ENCODE measurements at regions not wholly inside any gene's neighbourhood (a gene's known extent, or its start where the extent isn't known, plus 50 kb on each side); places are given as distances from the start of the nearest gene placed in this dataset.
"Not testable (repeated sequence)": the region's sequence is repeated elsewhere in the genome, so short reads cannot be mapped to it uniquely, and the experiment has no call there.

DNA sequence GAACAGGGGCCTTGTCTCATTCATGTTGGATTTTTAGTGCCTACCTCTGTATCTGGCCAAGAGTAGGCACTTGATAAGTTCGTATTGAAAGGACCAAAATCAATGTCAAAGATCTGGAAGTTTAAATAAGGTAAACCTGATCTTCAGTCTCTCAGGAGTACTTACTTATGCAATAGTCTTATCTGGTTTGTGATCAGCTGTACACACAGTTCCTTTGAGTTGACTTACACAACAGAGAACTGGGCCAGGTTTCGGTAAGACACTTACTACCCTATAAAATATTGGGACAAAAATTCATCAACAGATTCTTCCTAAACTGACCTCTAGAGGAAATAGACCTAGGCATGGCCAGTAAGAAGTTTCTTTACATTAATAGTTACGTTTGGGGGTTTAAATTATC is 113.6 kb upstream of the NXPH2 start:
- ATAC-seq (no peak), DNase-seq (no peak)
- intact Hi-C loops (cut with DNase I), result no loop called here
- H3K4me3 ChIP-seq, result no peak overlapping the region
- no peak overlapping the region for H3K27ac ChIP-seq
- TF ChIP-seq, protein P1, sequence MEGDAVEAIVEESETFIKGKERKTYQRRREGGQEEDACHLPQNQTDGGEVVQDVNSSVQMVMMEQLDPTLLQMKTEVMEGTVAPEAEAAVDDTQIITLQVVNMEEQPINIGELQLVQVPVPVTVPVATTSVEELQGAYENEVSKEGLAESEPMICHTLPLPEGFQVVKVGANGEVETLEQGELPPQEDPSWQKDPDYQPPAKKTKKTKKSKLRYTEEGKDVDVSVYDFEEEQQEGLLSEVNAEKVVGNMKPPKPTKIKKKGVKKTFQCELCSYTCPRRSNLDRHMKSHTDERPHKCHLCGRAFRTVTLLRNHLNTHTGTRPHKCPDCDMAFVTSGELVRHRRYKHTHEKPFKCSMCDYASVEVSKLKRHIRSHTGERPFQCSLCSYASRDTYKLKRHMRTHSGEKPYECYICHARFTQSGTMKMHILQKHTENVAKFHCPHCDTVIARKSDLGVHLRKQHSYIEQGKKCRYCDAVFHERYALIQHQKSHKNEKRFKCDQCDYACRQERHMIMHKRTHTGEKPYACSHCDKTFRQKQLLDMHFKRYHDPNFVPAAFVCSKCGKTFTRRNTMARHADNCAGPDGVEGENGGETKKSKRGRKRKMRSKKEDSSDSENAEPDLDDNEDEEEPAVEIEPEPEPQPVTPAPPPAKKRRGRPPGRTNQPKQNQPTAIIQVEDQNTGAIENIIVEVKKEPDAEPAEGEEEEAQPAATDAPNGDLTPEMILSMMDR (IDR thresholded peaks at IDR 0.05), result no peak
- no peaks in the 10 kb centered on the region for H3K9me3 ChIP-seq
- WGBS, 3 donors, result 65 to 76% (median 69%) methylated on average over 3 of the region's 3 CpGs
- H3K36me3 ChIP-seq (ENCODE audit: insufficient read depth in 1 of 2, low read depth in 1 of 2), result no peaks in the 10 kb centered on the region
- no peaks in the 10 kb centered on the region for H3K27me3 ChIP-seq (ENCODE audit: insufficient read depth in 3 of 3, low read length in 2 of 3)
- no peaks in the 10 kb centered on the region for H3K4me1 ChIP-seq

DNA sequence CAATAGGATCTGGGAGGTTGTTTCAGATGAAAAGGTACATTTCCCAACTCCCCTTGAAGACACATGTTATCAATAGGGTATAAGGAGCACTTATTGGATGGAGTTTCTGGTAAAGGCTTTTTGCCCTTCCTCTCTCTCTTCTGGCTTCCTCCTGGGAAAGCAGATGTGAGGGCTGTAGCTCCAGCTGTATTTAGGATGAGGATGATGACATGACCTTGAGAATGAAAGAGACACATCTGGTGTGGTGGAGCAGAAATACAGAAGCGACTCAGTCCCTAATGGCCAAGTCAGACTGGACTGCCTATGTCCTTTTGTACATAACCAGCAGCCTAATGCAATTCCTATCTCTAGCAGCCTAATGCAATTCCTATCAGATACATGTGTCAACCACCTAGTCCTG is 100.9 kb upstream of the NXPH2 start:
- ATAC-seq, result no peak
- H3K27me3 ChIP-seq (ENCODE audit: insufficient read depth in 3 of 3, low read length in 2 of 3), result no peaks in the 10 kb centered on the region
- no peaks in the 10 kb centered on the region for H3K36me3 ChIP-seq (ENCODE audit: insufficient read depth in 1 of 2, low read depth in 1 of 2)
- H3K9me3 ChIP-seq, result no peaks in the 10 kb centered on the region
- no peak overlapping the region for H3K27ac ChIP-seq
- 75 to 92% (median 79%) methylated on average over 1 of the region's 1 CpG for WGBS, 3 donors
- H3K4me1 ChIP-seq, result no peaks in the 10 kb centered on the region
- DNase-seq, result no peak
- no peak overlapping the region for H3K4me3 ChIP-seq
- TF ChIP-seq, protein P1 (IDR thresholded peaks at IDR 0.05), result no peak
- intact Hi-C loops (cut with DNase I), result no loop called here

DNA sequence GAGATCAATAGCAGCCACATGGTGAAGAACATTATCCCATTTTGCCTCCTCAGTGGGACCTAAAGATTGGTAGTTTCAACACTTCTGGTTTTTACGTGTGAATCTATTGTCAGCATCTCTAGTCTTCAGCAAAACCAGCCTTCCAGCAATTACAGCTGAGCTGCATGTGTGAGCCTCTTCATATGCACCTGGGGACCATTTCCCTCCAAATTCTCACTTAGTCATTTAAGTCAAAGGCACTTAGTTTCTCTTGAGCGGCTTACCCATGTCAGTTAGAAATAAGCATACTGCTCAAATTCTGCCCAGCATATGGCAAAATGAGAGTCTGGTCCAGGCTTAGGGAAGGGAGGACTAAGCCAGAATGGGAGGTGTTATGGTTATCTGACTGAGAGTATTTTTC is 99.7 kb upstream of the NXPH2 start:
- no peaks in the 10 kb centered on the region for H3K27me3 ChIP-seq (ENCODE audit: insufficient read depth in 3 of 3, low read length in 2 of 3)
- ATAC-seq (no peak), DNase-seq (no peak)
- H3K27ac ChIP-seq, result no peak overlapping the region
- intact Hi-C loops (cut with DNase I), result no loop called here
- WGBS, 3 donors, result 74 to 80% (median 80%) methylated on average over 2 of the region's 2 CpGs
- no peaks in the 10 kb centered on the region for H3K9me3 ChIP-seq
- TF ChIP-seq, protein P1 (IDR thresholded peaks at IDR 0.05), result no peak
- no peak overlapping the region for H3K4me3 ChIP-seq
- no peaks in the 10 kb centered on the region for H3K36me3 ChIP-seq (ENCODE audit: insufficient read depth in 1 of 2, low read depth in 1 of 2)
- no peaks in the 10 kb centered on the region for H3K4me1 ChIP-seq

DNA sequence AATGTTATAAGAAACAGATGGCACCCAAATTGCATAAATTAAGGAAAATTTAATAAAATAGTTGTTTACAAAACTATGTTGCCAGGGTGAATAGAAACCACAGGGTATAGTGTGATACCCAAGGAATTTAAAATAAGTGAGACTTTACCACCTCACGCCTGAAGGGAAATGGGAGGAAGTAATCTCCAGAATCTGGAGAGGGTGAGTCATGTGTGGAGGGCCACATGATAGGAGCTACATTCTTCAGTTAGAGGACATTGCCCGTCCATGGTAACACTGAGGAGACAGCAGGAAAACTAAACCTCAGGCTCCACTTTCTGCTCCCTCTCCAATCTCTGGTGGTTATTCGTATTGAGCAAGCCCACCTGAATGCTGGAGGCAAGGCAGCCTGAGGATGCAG is 97.2 kb upstream of the NXPH2 start:
- 76 to 86% (median 79%) methylated on average over 3 of the region's 3 CpGs for WGBS, 3 donors
- Histone ChIP-seq H3K4me3 (no peak overlapping the region), H3K36me3 (ENCODE audit: insufficient read depth in 1 of 2, low read depth in 1 of 2) (no peaks in the 10 kb centered on the region), H3K27me3 (ENCODE audit: insufficient read depth in 3 of 3, low read length in 2 of 3) (no peaks in the 10 kb centered on the region), H3K4me1 (no peaks in the 10 kb centered on the region), H3K27ac (no peak overlapping the region), H3K9me3 (no peaks in the 10 kb centered on the region)
- no peak for DNase-seq
- no peak for ATAC-seq
- intact Hi-C loops (cut with DNase I), result no loop called here
- TF ChIP-seq, protein P1 (IDR thresholded peaks at IDR 0.05), result no peak

DNA sequence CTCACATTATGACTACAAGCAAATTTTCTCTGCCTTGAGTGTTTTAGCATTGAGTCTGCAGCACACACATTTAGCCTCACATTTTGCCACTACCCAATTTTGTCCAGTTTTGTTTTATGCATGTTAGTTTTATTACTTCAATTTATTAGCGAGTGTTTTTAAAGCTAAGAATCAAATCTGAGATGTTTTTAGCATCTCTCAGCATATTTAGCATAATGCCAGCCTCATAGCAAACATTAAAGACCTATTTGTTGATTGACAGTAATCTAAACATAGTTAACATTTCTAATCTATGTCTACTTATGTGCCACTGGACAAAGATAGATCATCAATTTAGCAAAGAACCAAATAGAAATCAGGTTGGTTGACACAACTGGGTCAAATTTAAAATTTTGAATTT is 94.1 kb upstream of the NXPH2 start:
- TF ChIP-seq, protein P1 (IDR thresholded peaks at IDR 0.05), result no peak
- Histone ChIP-seq H3K36me3 (ENCODE audit: insufficient read depth in 1 of 2, low read depth in 1 of 2) (no peaks in the 10 kb centered on the region), H3K27ac (no peak overlapping the region), H3K9me3 (no peaks in the 10 kb centered on the region), H3K27me3 (ENCODE audit: insufficient read depth in 3 of 3, low read length in 2 of 3) (no peaks in the 10 kb centered on the region), H3K4me1 (no peaks in the 10 kb centered on the region), H3K4me3 (no peak overlapping the region)
- DNase-seq (no peak), ATAC-seq (no peak)
- 76 to 83% (median 78%) methylated on average over 1 of the region's 1 CpG for WGBS, 3 donors
- intact Hi-C loops (cut with DNase I), result no loop called here

DNA sequence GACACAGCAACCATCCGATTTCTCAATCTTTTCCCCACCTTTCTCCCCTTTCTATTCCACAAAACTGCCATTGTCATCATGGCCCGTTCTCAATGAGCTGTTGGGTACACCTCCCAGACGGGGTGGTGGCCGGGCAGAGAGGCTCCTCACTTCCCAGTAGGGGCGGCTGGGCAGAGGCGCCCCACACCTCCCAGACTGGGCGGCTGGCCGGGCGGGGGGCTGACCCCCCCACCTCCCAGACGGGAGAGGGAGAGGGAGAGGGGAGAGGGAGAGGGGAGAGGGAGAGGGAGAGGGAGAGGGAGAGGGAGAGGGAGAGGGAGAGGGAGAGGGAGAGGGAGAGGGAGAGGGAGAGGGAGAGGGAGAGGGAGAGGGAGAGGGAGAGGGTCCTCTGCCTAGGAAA is 91.9 kb upstream of the NXPH2 start:
- not testable (repeated sequence) for ATAC-seq, H3K4me3 ChIP-seq
- WGBS, 3 donors, result 88 to 100% methylated on average over 1 to 8 of the region's 10 CpGs; no CpG with 5 or more reads in 1 of the 3 donors

More for the DNA sequence above, 91.9 kb upstream of the NXPH2 start:
- DNase-seq; H3K27me3 ChIP-seq (ENCODE audit: insufficient read depth in 3 of 3, low read length in 2 of 3); intact Hi-C loops (cut with DNase I); H3K36me3 ChIP-seq (ENCODE audit: insufficient read depth in 1 of 2, low read depth in 1 of 2); H3K4me1 ChIP-seq; H3K9me3 ChIP-seq; H3K27ac ChIP-seq: not testable (repeated sequence)

All from psoas muscle (tissue), 7 donors.